ENCODE measurements at regions not wholly inside any gene's neighbourhood (a gene's known extent, or its start where the extent isn't known, plus 50 kb on each side); places are given as distances from the start of the nearest gene placed in this dataset.

- no peak for DNase-seq
Measured at GRCh38 chr3:106365061-106365691, 496.4 kb upstream of the CBLB start.

- DNase-seq: no peak
Measured at GRCh38 chr3:106366352-106366751, 497.5 kb upstream of the CBLB start.

- no peak for DNase-seq
Measured at GRCh38 chr3:106367496-106367895, 498.7 kb upstream of the CBLB start.

GRCh38 chr3:106371221-106371970 is 502.6 kb upstream of the CBLB start:
- DNase-seq: no peak

- no peak for DNase-seq
Measured at GRCh38 chr3:106371971-106372805, 503.4 kb upstream of the CBLB start.

GRCh38 chr3:106372806-106373190 is 504.0 kb upstream of the CBLB start:
- DNase-seq: no peak

- DNase-seq: no peak
Measured at GRCh38 chr3:106376016-106376570, 507.3 kb upstream of the CBLB start.

- no peak for DNase-seq
Measured at GRCh38 chr3:106379251-106379750, 510.5 kb upstream of the CBLB start.

GRCh38 chr3:106380232-106380631 is 511.4 kb upstream of the CBLB start:
- DNase-seq: no peak

GRCh38 chr3:106381286-106381938 is 512.6 kb upstream of the CBLB start:
- DNase-seq: no peak

GRCh38 chr3:106381939-106382335 is 513.1 kb upstream of the CBLB start:
- DNase-seq: no peak

- DNase-seq: no peak
Measured at GRCh38 chr3:106386050-106386449, 517.2 kb upstream of the CBLB start.

- no peak for DNase-seq
Measured at GRCh38 chr3:106392915-106393314, 524.1 kb upstream of the CBLB start.

- no peak for DNase-seq
Measured at GRCh38 chr3:106397006-106397405, 528.2 kb upstream of the CBLB start.

GRCh38 chr3:106398891-106399600 is 530.2 kb upstream of the CBLB start:
- no peak for DNase-seq

GRCh38 chr3:106399761-106400160 is 530.9 kb upstream of the CBLB start:
- no peak for DNase-seq

GRCh38 chr3:106401666-106402490 is 533.1 kb upstream of the CBLB start:
- DNase-seq: no peak

- no peak for DNase-seq
Measured at GRCh38 chr3:106403371-106404145, 534.7 kb upstream of the CBLB start.

GRCh38 chr3:106413683-106414082 is 544.9 kb upstream of the CBLB start:
- no peak for DNase-seq

GRCh38 chr3:106420628-106421027 is 551.8 kb upstream of the CBLB start:
- DNase-seq: no peak

Measured in NCI-H2029 treated with DMSO at 0.1 percent for 48 hours (cell line).